ENCODE measurements at regions not wholly inside any gene's neighbourhood (a gene's known extent, or its start where the extent isn't known, plus 50 kb on each side); places are given as distances from the start of the nearest gene placed in this dataset.

DNA sequence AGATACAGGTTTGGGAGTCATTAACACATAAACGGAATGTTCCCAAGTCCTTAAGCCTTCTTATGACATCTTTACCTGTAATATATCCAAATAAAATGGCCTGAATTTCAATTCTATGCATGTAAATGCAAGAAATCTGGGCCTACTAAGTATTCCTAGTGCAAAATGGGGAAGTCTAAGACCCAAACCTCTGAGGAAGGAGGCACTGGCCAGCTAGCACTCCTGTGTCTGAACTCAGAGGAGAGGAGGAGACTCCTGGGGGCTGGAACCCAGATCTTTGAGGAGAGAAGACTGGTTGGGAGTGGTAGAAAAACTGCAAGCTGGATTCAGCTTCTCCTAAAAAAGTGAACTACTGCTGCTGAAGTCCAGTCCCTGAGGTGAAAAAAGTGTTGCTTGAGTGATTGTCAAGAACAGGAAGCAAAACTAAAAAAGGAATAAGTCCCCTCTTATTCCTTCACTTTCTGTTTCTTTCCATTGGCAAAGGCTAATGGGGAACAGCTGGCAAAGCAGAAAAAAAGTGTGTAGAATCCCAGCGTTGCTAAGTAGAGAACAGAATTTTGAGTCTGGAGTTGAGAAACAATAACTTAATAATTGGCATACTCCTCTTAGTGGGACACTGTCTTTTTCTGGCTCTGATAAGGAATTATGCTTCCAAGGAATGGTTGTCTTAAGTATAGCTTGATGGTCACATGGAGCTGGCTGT is 54.8 kb upstream of the ATP2C1 start:
- TF ChIP-seq, protein P1, sequence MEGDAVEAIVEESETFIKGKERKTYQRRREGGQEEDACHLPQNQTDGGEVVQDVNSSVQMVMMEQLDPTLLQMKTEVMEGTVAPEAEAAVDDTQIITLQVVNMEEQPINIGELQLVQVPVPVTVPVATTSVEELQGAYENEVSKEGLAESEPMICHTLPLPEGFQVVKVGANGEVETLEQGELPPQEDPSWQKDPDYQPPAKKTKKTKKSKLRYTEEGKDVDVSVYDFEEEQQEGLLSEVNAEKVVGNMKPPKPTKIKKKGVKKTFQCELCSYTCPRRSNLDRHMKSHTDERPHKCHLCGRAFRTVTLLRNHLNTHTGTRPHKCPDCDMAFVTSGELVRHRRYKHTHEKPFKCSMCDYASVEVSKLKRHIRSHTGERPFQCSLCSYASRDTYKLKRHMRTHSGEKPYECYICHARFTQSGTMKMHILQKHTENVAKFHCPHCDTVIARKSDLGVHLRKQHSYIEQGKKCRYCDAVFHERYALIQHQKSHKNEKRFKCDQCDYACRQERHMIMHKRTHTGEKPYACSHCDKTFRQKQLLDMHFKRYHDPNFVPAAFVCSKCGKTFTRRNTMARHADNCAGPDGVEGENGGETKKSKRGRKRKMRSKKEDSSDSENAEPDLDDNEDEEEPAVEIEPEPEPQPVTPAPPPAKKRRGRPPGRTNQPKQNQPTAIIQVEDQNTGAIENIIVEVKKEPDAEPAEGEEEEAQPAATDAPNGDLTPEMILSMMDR (conservative IDR thresholded peaks at IDR 0.05; ENCODE audit: low read length): no peak
- TF ChIP-seq EZH2phosphoT487 (IDR thresholded peaks at IDR 0.05; ENCODE audit: borderline replicate concordance, low read depth, low read length): no peak

Data from OCI-LY7 (cell line).